Colon (tissue), 2 donors: ENCODE measurements at regions not wholly inside any gene's neighbourhood (a gene's known extent, or its start where the extent isn't known, plus 50 kb on each side); places are given as distances from the start of the nearest gene placed in this dataset.

ENCODE experiments used
- FAIRE-seq: peaks from 2 replicates; lab custom pipeline; 2012; peaks lifted over from hg19 to GRCh38; lab: Jason Lieb, UNC
- donor health status: control.
- donor health status: control.

DNA sequence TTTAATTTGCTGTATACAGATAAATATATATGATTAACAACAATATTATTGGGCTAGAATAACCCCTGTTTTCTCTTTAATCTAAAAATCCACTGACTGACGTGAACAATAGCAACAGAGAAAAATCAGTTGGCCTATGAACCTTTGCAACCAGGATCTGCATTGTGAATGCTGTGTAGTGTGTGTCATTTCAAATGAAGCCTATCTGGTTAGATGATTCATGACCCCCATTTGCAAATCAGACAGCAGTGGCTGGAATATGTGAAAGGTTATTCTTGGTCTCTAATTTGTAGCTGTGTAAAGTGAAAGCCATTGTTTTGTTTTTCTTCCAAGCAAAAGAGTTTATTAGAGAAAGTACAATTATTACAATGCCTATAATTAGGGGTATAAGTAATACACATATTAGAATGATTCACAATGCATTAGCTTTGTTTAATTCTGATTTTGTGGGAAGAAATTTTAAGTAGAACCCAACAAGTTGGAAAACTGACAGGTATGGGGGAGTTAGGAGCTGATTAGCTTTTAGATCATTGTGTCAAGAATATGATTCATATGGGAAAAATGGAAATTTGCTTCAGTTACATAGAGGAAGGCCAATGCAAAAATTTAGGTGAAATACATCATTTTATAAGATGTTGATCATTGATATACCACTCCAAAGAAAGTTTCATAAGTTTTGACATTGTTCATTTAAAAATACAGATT is 1362.2 kb upstream of the TMEFF2 start:
- FAIRE-seq = no peak

DNA sequence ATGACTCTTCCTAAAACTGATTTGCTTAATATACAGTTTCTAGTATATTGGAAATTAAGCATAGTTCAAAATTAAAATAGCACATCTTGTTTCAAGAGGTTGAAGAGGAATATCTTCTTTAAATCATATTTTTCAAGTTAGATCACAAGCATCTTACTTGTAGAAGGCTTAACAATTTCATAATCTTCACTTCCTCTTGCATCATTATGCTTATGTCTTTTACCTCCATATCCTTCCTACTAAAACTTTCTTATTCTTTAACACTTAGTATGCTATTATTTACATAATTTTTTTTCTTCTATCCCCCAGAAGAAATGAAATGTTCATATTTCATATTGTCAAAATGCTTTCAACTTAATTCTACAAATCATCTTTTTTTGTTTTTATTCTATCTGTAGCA is 1354.9 kb upstream of the TMEFF2 start:
- FAIRE-seq = no peak

DNA sequence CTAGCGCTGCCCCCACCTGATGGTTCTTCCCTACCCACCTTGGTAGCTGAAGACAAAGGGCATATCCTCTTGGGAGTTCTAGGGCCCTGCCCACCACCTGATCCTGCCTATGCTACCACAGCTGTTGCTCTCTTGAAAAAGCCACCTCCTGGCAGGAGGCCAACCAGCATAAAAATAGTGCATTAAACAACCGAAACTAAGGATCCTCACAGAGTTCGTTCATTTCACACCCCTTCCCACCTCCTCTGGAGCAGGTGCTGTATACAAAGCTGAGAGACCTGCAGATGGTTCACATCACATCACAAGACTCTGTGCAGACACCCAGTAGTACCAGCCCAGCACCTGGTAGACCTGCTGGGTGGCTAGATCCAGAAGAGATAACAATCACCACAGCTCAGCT is 1348.0 kb upstream of the TMEFF2 start:
- FAIRE-seq = no peak

DNA sequence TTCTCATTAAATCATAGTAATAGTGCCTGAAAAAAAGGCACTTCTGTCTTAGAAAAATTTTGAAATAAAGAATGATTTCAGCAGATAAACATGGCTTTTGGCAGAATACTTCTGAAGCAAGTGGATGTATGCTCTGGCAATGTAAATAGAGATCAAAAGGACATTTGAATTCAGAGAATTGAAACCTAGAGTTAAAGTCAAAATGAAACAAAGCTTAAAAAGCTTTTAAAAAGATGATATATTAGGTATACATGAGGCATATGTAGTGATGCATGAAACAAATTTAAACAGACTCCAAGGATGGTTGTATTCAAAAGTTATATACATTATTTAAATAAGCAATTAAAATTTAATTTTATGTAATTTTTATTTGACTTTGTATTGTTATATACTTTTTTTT is 1344.5 kb upstream of the TMEFF2 start:
- no peak for FAIRE-seq

DNA sequence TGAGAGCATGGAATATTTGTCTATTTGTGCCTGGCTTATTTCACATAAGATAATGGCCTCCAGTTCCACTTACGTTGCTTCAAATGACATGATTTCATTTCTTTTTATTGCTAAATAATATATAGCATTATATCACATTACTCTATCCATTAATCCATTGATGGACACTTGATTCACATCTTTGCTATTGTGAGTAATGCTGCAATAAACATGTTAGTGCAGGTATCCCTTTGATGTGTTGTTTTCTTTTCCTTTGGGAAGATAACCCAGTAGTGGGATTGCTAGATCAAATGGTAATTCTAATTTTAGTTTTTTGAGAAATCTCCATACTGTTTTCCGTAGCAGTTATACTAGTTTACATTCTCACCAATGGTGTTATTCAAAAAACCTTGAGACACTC is 1343.3 kb upstream of the TMEFF2 start:
- FAIRE-seq = no peak

DNA sequence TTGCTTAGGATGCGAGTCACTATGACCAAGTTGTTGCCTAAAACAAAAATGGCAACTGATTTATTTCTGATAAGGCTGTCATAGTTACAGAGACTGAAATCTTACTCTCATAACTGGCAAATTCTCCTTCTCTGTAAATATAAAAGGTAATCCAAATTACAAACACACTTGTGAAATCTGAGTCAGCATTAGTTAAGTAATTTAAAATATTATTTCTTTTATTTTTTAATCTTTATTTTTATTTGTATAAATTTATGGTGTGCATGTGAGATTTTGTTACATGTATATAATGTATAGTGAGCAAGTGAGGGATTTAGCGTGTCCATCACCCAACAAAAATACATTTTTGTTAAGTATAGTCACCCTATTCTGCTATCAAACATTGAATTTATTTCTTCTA is 1342.8 kb upstream of the TMEFF2 start:
- no peak for FAIRE-seq

DNA sequence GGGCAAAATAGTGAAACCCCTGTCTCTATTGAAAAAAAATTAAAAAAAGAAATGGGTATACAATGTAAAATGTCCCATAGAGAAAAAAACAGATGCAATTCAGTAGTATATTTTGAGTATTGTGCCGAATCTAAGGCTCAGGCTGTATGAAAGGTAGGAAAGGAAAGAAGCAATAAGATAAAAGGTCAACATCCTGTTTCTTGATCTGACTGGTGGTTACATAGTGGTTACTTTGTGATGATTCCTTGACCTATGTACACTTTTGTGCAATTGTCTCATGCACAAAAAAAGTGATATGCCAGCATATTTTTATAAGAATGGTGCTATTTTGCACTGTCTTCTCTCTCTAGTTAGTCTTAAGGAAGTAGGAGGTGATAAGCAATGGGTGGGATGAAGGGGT is 1333.7 kb upstream of the TMEFF2 start:
- no peak for FAIRE-seq

DNA sequence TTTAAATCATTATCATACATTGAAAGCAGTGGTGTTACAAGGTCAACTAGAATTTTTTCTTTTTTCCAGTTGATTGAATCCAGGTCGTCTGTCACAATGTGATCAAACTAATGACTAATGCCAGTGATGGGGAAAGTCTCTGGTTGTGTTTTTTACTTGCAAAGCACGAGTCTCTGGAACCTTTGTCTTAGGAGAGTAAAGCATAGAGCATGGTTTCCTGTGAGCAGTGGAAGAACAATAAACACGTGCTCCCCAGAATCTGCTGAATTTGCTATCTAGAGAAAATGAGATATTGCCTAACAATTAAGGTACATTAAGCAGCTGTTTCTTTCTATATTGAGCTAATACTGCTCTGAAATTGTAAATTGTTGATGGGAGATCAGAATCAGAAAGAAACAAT is 1332.4 kb upstream of the TMEFF2 start:
- no peak for FAIRE-seq

DNA sequence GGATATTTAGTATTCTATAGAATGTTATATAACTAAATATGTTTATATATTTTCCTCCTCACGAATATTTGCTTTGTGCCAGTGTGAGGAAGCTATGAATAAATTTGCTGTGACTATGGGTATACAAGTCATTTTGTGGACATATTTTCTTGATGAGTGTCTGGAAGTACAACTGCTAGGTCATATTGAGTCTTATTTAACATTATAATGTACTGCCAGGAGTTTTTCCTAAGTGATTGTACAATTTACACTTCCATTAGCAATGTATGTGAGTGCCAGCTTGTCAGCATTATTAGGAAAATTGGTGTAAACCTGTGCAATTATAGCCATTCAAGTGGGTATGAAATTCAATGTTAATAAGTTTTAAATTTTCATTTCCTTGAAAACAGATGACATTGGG is 1328.9 kb upstream of the TMEFF2 start:
- FAIRE-seq = no peak

DNA sequence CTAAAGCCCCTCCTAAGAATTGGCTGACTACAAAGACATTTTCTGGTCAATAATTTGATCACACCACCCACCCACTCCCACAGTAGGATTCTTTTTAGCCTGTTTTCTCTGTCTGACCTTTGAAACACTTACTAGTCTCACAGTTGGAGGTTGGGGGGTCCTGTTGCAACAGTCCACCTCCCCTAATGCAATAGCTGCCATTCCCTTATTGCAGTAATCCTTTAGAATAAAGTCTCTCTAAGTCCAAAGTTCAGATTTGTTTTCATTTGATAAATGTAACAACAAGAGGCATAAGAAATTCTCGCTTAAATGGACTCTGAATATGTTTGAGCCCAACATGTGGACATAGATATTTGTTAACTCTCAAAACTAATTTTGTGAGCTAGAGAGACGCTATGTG is 1326.8 kb upstream of the TMEFF2 start:
- no peak for FAIRE-seq

DNA sequence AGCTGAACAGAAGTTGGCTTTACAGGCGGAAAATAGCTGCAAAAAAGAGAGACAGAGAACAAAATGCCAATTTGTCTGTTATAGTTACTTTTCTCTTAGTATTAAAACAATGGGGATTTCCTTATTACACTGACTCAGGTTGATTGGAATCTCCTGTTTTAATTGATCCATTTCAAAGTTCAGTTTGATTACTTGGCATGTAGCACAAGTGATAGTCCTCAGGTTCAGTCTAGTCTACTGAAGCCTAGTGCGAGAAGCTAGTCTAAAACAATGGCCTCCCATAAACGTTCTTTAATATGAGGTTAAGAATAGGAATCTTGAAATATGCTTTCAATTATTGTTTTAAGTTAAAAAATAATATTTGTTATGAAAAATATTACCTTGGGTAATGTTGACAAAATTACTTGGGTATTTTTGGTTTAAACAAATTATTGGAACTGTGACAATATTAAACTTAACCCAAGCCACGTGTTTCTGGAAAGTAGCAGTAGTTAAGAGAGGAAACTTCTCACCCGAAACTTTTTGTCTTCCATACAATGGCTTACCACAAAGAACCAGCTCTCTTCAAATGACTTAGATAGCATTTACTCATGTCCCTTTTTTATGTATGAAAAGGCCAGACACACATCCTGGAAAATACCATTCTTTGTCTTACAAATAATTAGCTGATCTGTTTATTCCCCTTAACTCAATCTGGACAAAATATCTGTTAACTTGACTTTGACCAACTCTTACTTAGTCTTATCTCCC is 1326.2 kb upstream of the TMEFF2 start:
- FAIRE-seq = no peak

DNA sequence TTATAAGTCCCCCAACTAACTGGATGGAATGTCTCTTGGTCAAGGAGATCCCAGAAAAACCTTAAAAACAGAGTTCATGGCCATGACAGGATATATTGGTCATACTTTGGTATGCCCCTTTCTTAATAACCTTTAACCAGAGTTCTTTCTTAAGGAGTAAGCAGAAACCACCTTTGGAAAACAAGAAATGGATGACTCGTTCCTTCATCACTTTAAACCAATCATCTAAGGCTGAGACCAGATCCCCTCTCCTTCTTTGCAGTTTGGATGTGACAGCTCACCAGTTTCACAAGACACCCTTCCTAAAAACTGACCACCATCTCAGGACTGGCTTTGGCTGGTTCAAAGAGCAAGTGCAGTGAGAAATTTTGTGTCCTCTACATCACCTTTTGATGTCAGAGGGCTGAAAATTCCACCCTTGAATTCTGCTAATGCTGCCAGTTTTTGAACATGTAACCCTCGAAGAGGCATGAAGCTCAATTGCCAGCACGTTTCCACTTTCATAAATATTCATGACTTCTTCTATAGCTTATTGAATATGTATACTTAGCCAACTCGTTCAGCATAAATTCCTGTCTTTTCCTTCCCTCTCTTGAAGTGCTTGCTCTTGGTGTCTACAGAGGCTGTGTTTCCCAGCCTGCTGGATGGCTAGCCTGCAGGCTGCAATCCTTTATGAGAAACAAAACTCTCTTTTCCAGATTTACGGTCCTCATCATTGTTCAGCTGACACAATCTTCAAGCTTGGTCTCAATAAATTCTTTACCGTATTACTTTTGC is 1323.5 kb upstream of the TMEFF2 start:
- FAIRE-seq = no peak

DNA sequence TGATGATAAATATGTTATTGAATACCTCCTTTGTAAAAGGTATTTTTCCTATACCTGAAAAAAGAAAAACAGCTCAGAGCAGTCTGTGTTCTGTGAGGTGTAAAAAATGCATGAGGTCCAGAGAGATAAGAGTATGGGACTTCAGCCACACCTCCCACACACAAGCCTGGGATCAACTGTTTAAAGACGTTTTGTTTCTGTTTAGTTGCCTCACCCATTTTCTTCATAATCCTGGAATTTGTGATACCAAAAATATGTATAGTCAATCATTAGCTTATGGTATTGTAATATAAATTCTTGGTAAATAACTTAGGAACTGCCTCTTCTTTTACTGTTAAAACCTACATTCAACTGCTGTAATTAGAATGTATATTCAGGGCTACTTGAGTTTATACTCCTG is 1322.9 kb upstream of the TMEFF2 start:
- FAIRE-seq = no peak

DNA sequence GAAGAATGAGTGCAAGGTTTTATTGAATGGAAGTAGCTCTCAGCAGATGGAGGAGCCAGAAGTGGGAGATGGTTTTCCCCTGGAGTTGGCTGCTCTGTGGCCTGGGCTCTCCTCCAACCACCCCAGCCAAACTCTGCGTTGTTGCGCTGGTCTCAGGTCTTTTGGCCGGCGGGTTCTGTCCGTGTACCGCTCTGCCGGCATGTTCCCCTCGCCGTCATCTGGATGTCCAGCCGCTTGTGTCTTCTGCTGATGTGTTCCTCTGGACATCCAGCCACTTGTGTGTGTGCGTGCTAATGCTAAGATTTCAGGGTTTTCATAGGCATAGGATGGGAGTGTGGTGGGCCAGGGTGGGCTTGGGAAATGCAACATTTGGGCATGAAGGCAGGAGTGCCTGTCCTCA is 1311.3 kb upstream of the TMEFF2 start:
- no peak for FAIRE-seq

DNA sequence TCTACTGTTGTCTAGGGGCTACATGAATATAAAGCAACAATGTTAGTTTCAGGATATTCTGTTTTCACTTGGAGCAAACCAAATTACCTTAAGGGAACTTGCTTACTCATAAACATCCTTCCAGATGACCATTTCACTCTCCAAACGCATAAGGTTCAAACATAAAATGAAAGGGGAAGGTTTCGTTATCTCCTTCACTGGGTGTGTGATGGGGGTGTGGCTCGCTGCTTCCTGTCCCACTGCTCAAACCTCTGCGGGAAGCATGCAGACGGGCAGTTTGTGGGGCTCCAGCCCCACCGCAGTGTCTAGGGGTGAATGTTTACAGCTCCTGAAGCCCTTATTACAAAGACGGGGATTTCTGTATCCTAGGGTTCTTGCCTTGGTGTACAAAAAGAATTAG is 1310.9 kb upstream of the TMEFF2 start:
- FAIRE-seq = no peak

DNA sequence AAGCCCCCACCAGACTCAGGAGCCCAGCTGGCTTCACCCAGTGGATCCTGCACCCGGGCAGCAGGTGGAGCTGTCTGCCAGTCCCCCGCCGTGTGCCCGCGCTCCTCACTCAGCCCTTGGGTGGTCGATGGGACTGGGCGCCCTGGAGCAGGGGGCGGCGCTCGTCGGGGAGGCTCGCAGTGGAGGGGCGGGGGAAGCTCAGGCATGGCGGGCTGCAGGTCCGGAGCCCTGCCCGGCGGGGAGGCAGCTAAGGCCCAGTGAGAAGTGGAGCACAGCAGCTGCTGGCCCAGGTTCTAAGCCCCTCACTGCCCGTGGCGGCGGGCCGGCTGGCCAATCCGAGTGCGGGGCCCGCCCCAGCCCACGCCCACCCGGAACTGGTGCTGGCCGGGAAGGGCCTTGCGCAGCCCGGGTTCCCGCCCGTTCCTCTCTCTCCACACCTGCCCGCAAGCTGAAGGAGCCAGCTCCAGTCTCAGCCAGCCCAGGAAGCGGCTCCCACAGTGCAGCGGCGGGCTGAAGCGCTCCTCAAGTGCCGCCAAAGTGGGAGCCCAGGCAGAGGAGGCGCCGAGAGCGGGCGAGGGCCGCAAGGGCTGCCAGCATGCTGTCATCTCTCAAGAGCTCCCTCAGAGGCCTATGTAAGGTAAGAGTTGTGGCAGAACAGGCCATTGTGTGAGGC is 1307.8 kb upstream of the TMEFF2 start:
- no peak for FAIRE-seq

DNA sequence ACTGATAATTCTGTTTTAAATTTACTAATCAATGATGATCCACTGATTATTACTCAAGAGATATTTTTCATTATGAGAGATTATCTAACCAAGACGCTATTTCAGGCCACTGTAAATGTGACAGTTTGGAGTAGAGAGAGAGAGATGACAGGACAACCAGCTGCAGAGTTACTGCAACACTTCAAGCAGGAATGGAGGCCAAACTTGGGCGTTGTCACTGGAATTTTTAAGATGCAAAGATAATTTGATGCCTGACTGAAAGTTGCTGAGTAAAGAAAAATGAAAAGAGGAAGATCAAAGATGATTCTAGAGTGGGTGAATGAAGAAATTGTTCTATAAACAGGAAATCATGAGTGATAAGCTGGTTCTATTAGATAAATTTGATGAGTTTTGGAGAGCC is 1302.1 kb upstream of the TMEFF2 start:
- FAIRE-seq = no peak

DNA sequence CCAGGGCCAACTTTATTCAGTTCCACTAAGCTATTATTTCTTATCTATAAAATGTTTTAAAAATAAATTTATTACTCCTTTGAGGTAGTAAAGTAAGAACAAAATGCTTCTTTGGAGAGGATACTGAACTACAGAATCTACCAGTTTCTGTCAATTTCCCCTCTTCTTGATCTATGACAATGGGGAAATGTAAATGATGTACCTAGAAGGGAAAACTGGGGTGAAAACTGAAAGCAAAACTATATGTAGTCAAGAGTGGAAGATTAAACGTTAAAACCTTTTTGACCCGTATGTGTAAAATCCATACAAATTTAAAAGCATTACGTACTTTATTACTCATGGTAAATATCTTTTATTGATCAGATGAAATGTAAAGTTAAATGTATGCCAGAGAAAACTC is 1287.8 kb upstream of the TMEFF2 start:
- FAIRE-seq = no peak

DNA sequence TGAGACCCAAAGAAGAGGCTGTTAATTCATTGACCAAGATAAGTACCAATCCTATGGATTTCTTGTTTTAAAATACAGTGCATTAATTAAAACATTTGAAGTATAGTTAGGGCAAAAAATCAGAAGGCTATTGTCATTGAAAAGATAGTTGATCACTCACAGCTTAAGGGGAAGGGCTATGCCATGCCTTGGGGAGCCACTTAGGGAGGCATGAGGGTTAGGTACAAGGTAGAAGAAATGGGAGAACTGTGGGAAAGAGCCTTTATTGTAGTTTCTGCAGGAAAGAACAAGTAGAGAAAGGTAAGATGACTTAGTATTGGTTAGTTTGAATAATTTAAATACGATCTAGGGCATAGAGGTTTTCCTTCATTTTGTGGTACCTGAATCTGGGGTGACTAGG is 1285.5 kb upstream of the TMEFF2 start:
- no peak for FAIRE-seq

DNA sequence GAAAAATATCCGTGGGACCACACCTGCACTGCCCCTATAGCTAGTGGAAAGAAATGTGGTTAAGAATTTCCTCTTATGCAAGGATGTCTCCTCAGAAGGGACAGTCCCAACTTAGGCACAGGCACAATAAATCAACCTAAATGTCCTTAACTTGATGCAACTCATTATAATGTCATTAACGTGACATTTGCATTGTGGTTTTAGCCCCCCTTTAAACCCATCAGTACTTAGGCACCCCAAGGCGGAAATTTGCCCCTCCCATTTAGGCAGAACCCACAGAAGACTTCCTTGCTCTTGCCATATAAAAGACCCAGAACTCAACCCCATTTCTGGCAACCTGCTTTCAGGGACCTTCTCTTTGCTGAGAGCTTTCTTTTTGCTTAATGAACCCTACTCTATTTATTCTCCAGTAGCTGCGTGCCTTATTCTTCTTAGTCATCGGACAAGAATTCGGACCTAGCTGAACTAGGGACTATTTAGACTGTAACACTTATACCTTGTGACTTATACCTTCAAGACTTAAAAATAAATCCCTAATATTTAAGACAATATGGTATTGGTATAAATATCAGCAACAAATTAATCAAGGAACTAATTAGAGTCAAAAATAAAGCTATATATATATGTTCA is 1281.6 kb upstream of the TMEFF2 start:
- no peak for FAIRE-seq

DNA sequence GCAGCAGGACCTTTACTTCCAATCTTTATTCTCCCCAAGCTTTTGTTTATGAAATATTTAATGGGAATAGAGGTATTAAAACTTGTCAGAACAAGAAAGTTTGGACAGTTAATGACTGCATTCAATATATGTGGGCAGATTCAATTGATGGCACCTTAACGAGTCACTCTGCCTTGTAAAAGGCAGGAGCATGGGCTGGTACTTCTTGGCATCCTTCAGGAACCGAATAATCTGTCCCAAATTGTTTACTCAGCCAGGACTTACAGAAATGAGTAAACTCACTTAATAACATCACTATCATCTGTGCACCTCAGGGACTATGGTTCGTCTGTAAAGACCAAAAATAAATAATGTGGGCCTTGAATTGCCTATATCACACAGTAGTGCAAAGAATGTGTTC is 1280.3 kb upstream of the TMEFF2 start:
- FAIRE-seq = no peak

DNA sequence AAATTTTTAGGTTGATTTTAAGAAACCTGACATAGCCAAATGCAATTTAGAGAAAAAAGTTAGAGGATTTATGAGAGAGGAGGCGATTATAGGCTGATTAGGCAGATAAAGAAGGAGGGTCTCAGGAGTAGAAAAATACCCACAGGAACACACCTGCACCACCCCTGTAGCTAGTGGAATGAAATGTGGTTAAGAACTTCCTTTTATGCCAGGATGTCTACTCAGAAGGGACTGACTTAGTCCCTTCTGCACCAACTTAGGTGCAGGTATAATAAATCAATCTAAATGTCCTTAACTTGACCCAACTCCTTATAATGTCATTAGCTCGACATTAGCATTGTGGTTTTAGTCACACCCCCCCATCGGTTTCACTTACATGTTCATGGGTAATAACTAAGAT is 1274.5 kb upstream of the TMEFF2 start:
- FAIRE-seq = no peak
